ENCODE measurements at regions not wholly inside any gene's neighbourhood (a gene's known extent, or its start where the extent isn't known, plus 50 kb on each side); places are given as distances from the start of the nearest gene placed in this dataset.

- TF ChIP-seq CTCF (conservative IDR thresholded peaks at IDR 0.05; ENCODE audit: low read depth, low read length): no peak
- no peak for TF ChIP-seq RCOR1 (IDR thresholded peaks at IDR 0.05; ENCODE audit: insufficient replicate concordance, low read length)
- no peak for TF ChIP-seq FOS (IDR thresholded peaks at IDR 0.05; ENCODE audit: low read depth, low read length)
- TF ChIP-seq POLR2A (IDR thresholded peaks at IDR 0.05; ENCODE audit: low read depth, low read length): no peak
- no peak for TF ChIP-seq MAFK (IDR thresholded peaks at IDR 0.05; ENCODE audit: low read depth, low read length)
Observed at GRCh38 chr13:109379930-109380329, 406.5 kb downstream of the IRS2 start.

All from IMR-90 (cell line).